GM21786 (cell line): ENCODE measurements at regions not wholly inside any gene's neighbourhood (a gene's known extent, or its start where the extent isn't known, plus 50 kb on each side); places are given as distances from the start of the nearest gene placed in this dataset.
"Not testable (repeated sequence)": the region's sequence is repeated elsewhere in the genome, so short reads cannot be mapped to it uniquely, and the experiment has no call there.

Source experiments
- ATAC-seq: cut with Tn5 transposase; IDR thresholded peaks from one replicate; pipeline ENCODE4 v1.9.1; 2021; ENCODE audit not compliant: unreplicated experiment

GRCh38 chr16:22705799-22706198, 108.2 kb upstream of the HS3ST2 start:
- ATAC-seq: no peak

- no peak for ATAC-seq
Observed at GRCh38 chr16:22710326-22710725, 103.6 kb upstream of the HS3ST2 start.

GRCh38 chr16:22711847-22712246, 102.1 kb upstream of the HS3ST2 start:
- ATAC-seq: no peak

- no peak for ATAC-seq
Observed at GRCh38 chr16:22712471-22712870, 101.5 kb upstream of the HS3ST2 start.

- ATAC-seq: not testable (repeated sequence)
Observed at GRCh38 chr16:22718598-22718997, 95.4 kb upstream of the HS3ST2 start.

GRCh38 chr16:22719945-22720344, 94.0 kb upstream of the HS3ST2 start:
- no peak for ATAC-seq

- ATAC-seq: no peak
Observed at GRCh38 chr16:22721511-22722100, 92.4 kb upstream of the HS3ST2 start.

- ATAC-seq: not testable (repeated sequence)
Observed at GRCh38 chr16:22722551-22723541, 91.1 kb upstream of the HS3ST2 start.

GRCh38 chr16:22726868-22727267, 87.1 kb upstream of the HS3ST2 start:
- no peak for ATAC-seq

- no peak for ATAC-seq
Observed at GRCh38 chr16:22727285-22728166, 86.4 kb upstream of the HS3ST2 start.

- ATAC-seq: no peak
Observed at GRCh38 chr16:22728167-22728836, 85.7 kb upstream of the HS3ST2 start.

- ATAC-seq: no peak
Observed at GRCh38 chr16:22732400-22732799, 81.6 kb upstream of the HS3ST2 start.

GRCh38 chr16:22732959-22733358, 81.0 kb upstream of the HS3ST2 start:
- no peak for ATAC-seq

- ATAC-seq: no peak
Observed at GRCh38 chr16:22734368-22734767, 79.6 kb upstream of the HS3ST2 start.

GRCh38 chr16:22736791-22737190, 77.2 kb upstream of the HS3ST2 start:
- no peak for ATAC-seq

- ATAC-seq: no peak
Observed at GRCh38 chr16:22739077-22739476, 74.9 kb upstream of the HS3ST2 start.

GRCh38 chr16:22743401-22743800, 70.6 kb upstream of the HS3ST2 start:
- no peak for ATAC-seq

- ATAC-seq: no peak
Observed at GRCh38 chr16:22751104-22751667, 62.8 kb upstream of the HS3ST2 start.

GRCh38 chr16:22751685-22752084, 62.3 kb upstream of the HS3ST2 start:
- no peak for ATAC-seq

- ATAC-seq: no peak
Observed at GRCh38 chr16:22753451-22753850, 60.5 kb upstream of the HS3ST2 start.
